CD4-positive, alpha-beta T cell treated with Interleukin-21 for 1 hour (primary cell): ENCODE measurements at regions not wholly inside any gene's neighbourhood (a gene's known extent, or its start where the extent isn't known, plus 50 kb on each side); places are given as distances from the start of the nearest gene placed in this dataset.
"Not testable (repeated sequence)": the region's sequence is repeated elsewhere in the genome, so short reads cannot be mapped to it uniquely, and the experiment has no call there.

Source experiments
- DNase-seq: peaks from one replicate; pipeline ENCODE4 v3.0.0-alpha.2; 2020

DNA sequence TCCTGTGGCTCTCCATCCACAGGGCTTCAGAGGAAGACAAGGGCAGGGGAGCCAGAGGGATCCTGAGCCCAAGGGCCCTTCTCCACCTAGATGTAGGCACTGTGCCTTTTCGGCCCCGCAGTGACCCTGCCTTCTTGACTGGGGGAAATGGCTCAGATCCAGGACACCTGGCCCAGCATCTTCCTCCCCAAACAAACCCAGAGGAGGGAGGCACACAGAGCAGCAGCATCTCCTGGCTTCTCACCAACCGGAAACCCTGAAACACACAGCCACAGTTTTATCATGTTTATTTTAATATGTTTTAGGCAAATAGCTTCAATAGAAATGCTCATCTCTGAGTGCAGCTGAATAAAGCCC, 84.5 kb upstream of the LRFN2 start:
- DNase-seq: no peak

DNA sequence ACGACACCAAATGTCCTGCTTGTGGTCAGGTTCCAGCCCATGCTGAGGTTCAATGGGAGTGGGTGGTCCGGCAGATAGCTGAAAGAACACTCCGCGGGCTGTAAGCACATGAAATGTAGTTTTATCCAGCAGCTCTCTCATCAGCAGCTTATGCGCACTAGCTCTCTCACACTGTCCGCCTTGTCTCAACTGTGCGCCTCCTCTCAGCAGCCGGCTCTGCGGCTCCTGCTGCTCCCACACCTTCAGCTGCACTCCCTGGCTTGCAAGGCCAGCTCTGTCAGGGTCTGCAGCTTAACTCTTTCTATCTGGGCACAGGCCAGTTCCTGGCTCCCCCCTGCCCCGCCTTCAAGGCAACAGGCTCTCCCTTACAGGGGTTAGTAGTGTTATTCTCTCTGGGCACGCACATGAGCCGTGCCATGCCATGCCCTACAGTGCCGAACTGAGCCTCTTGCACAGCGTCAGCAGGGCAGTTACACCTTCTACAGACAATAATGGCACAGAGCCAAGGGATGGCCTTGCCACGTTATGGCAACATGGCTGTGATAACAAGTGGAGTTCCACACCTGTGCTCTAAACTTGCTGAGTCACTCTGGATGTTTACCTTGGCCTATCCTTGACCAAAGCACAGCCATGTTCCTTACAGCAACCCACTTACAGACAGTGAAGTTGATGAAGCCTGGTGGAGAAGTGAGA, 84.0 kb upstream of the LRFN2 start:
- DNase-seq: no peak

DNA sequence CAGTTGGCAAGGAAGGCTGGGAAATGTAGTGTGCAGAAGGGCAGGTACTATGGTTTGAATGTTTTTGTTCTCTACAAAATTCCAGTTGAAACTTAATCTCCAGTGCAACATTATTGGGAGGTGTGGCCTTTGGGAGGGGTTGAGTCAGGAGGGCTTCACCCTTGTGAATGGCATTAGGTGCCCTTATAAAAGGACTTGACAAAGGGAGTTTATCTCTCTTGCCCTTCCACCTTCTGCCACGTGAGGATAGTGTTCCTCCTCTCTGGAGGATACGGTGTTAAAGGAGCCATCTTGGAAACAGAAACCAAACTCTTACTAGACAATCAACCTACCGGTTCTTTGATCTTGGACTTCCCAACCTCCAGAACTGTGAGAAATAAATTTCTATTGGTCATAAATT, 82.2 kb upstream of the LRFN2 start:
- DNase-seq: no peak

DNA sequence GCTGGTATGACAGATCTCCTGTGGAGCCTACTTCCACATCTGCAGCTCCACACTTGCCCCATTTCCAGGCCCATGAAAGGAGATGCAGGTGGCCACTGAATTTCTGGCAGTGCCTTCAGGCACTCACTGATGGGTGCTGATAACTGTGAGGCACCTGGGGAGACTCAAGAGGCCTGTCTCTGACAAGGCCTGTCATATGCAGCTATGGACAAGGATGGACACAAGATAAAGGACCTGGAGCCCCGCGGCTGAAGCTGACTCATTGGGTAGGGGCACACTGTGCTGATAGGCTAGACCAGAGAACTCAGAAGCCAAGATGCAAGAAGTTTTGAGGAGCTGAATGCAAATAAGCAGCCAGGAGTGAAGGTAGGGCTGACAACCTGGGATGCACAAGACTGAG, 81.0 kb upstream of the LRFN2 start:
- DNase-seq: no peak

DNA sequence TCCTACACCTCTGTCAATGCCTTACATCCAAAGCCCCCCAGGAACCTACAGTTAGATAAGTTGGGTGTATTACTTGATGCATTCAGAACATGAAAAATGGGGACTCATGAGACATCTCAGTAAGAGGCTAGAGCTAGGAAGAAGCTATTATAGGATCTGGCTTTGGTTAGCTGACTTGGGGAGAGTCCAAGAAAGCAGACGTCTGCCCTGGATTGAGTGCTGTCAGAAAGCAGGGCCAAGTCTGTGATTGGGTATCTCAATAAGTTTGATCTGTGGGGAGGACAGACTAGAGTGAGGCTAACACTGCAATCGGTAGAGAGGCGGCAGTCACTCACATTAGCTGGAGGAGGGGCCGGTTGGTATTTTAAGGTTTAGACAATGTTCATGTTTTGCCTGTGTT, 79.4 kb upstream of the LRFN2 start:
- DNase-seq: no peak

DNA sequence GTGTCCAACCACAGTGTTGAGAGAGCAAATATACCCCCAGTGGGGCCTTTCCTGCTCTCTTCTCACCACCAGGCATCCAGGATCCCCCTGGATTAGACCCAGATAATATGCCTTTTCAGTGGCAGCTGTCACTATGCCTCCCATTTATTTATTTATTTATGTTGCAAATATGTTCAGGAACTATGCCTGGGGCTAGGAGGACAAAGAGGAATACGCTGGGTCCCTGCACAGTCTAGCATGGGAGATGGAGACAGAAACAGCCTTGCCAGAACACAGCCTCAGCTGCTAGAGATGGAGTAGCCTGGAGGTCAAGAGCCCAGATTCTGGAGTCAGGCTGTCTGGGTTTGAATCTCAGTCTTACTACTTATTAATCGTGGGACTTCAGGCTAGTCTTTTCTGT, 74.6 kb upstream of the LRFN2 start:
- DNase-seq: no peak

DNA sequence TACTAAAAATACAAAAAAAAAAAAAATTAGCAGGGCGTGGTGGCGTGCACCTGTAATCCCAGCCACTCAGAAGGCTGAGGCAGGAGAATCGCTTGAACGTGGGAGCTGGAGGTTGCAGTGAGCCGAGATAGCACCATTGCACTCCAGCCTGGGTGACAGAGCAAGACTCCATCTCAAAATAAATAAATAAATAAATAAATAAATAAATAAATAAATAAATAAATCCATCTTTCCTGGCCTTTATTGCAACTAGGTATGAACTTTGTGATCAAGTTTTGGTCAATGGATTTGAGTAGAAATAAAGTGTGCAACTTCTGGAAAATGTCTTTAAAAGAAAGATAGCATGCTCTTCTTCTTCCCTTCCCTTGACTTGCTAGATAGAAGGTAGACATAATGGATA, 69.6 kb upstream of the LRFN2 start:
- not testable (repeated sequence) for DNase-seq

DNA sequence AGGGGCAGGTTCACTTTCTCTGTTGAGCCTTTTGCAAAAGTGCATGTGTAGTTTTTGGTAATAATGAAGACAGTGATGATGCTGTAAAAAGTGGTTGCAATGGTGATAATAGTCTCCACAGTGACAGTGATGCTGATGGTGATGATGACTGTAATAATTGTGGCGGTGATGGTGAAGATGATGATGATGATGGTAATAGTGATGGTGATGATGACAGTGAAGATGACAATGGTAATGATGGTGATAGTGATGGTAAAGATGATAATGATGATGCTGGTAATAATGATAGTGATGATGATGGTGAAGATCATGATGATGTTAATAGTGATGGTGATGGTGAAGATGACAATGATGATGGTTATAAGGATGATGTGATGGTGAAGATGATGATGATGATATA, 67.7 kb upstream of the LRFN2 start:
- DNase-seq: no peak

DNA sequence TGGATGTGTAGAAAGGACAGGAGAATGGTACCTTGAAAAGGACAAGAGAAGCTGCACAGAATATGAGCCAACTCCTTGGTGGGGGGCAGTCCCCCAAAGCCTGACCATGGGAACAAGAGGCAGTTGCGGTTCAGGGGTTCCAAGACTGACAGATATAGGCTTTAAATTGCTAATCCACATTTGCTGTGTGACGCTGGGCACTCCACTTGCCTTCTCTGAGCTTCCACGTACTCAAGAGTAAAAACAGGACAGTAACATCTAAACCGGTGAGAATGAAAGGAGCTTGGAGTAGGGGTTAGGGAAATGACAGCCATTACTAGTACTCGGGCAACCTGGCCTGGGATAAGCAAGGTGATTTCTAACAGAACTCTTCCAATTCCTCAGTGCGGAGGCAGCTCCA, 57.9 kb upstream of the LRFN2 start:
- no peak for DNase-seq

DNA sequence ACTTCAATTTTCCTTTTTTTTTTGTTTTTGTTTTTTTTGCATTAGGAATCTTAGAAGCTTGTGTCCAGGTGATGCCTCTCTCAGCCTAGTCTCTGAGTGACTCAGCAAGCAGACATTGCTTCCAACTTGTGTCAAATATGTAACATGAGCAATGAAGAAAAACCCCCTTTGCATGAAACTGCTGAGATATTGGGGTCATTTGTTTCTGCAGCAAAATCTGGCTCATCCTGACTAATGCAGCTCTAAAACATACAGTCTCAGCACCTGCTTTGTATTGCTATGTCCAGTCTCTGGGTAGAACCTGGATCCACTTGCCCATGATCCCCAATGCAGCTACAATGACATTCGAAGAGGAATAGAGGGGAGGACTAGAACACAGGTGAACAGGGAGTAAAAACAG, 55.7 kb upstream of the LRFN2 start:
- no peak for DNase-seq

DNA sequence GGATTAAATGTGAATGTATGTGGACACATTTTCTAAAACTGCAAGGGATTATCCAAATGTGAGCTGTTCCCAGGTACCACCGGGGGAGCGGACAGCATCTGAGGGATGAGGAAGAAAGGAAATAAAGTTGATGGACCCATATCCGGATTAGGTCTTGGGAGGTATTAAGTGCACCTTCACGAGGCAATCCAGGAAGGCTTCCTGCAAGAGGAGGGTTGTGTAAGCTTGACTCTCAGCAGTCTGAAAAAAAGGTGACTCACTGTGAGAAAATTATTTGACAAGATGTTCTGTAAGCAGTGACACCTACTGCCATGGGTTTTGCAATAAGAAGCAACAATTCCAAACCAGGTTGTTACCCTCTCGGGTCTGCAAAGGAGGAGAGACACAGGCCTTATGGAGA, 55.0 kb upstream of the LRFN2 start:
- no peak for DNase-seq

DNA sequence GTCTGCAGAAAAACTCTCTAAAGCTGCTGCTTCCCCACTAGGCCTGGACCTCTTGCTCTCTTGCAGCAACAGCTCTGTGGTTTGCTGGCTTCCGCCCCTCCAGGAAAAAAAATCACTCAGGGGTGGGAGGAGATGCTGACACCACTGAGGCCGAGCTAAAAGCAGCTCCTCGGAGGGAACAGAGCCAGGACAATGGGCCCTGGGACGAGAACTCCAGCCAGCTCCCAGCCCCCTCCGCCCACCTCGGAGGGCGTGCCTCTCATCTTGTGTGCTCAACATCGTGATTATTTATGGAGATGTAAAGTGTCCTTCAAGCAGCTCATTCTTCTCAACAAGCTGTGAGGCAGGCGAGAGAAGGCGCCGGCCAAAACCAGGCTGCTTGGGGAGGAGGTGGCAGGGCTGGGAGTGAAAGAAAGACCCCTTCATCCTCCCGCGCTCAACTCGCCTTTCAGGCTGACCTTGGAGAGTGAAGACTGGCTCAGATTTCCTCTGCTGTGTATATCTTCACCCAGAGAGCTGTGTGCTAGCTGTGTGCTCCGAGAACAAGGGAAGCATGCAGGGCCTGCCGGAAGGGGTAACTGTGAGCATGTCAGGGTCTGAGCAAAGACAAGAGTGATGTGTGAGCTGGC, 53.5 kb upstream of the LRFN2 start:
- DNase-seq: peak; percentile 26
